Retinal pigment epithelial cell (primary cell): ENCODE measurements at regions not wholly inside any gene's neighbourhood (a gene's known extent, or its start where the extent isn't known, plus 50 kb on each side); places are given as distances from the start of the nearest gene placed in this dataset.

Experiments used
- DNase-seq: peaks from one replicate; pipeline ENCODE4 v3.0.0-alpha.2; 2010; ENCODE audit warnings: low read depth
- H3K4me3 ChIP-seq: 2 replicates; pipeline ENCODE4 v1.5.1; 2011; ENCODE audit warnings: mild to moderate bottlenecking, low read length, control low read depth, moderate library complexity
- TF ChIP-seq, protein P1 (sequence below): conservative IDR thresholded peaks from 2 replicates; pipeline ENCODE4 v1.5.1; 2011; ENCODE audit warnings: low read depth, low read length, control low read depth, inconsistent platforms

DNA sequence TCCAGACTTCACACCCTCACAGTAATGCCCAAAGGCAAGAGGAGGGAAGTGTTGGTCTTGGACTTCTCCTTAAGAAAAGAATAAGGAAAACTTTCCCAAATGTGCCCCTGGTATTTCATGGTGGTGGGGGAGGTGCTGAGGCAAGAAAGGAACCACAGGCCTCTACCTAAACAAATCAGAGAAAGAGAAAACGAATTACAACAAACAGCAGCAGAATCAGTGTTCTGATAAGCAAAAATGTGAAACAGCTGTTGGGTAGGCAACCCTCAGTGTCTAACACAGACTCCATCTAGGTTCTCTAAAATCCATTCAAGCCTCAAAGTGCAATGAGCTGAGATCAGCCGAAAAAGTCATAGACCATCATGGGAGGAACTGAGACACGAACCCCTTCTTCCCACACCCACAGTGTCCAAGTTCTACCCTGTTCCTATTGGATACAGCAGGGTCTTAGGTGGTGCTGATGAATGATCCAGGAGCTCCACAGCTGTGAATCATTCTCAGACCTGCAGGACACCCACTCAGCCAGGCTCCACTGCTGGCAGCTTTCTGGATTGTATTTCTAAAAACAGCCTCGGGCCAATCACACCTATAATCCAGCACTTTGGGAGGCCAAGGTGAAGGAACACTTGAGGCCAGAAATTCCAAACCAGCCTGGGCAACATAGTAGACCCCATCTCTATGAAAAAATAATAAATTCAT, 149.1 kb downstream of the PLPP3 start:
- H3K4me3 ChIP-seq, result no peak overlapping the region
- no peak for DNase-seq
- TF ChIP-seq, protein P1, sequence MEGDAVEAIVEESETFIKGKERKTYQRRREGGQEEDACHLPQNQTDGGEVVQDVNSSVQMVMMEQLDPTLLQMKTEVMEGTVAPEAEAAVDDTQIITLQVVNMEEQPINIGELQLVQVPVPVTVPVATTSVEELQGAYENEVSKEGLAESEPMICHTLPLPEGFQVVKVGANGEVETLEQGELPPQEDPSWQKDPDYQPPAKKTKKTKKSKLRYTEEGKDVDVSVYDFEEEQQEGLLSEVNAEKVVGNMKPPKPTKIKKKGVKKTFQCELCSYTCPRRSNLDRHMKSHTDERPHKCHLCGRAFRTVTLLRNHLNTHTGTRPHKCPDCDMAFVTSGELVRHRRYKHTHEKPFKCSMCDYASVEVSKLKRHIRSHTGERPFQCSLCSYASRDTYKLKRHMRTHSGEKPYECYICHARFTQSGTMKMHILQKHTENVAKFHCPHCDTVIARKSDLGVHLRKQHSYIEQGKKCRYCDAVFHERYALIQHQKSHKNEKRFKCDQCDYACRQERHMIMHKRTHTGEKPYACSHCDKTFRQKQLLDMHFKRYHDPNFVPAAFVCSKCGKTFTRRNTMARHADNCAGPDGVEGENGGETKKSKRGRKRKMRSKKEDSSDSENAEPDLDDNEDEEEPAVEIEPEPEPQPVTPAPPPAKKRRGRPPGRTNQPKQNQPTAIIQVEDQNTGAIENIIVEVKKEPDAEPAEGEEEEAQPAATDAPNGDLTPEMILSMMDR, result no peak

GRCh38 chr1:56429288-56429687, 150.1 kb downstream of the PLPP3 start:
- no peak overlapping the region for H3K4me3 ChIP-seq
- DNase-seq, result no peak
- TF ChIP-seq, protein P1, result no peak

GRCh38 chr1:56426587-56427381, 152.6 kb downstream of the PLPP3 start:
- TF ChIP-seq, protein P1, result no peak
- DNase-seq, result no peak
- H3K4me3 ChIP-seq, result no peak overlapping the region

GRCh38 chr1:56425494-56426037, 153.8 kb downstream of the PLPP3 start:
- no peak overlapping the region for H3K4me3 ChIP-seq
- TF ChIP-seq, protein P1, result no peak

DNA sequence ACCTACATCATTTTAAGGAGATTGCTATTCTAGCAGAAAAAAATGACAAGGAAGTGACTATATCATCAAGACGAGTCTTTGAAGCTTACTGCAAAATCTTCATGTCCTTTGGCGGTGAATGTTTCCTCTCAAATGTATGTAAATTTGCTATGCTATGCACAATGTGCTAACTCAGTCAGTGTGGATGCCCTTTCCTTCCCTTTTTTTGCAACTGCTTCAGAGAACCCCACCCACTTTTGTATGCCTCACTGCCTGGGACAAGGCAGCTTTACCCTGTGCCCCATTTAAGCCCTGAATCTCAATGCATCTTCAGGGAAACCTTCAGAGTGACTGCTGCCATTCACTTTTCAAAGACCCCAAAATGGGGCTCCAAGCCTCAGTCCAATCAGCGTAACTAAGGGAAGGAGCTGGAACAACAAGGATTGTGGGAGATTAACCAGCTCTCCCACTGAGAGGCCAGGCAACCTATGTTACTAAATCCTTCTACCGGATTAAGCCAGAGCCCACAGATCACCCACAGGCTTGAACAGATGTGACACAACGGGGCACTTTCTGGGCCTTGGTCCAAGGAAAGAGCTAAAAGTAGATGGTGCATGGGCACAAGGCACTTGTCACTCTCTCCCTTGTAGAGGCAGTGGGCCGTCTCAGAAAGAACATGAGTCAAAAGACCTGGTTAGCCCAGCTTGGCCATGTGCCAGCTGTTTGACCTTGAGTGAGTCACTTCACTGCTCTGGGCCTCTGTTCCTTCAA, 154.4 kb downstream of the PLPP3 start:
- peak; percentile 91 for DNase-seq
- H3K4me3 ChIP-seq, result no peak overlapping the region
- TF ChIP-seq, protein P1, result no peak

More at GRCh38 chr1:56425494-56426037, 153.8 kb downstream of the PLPP3 start:
- DNase-seq, result no peak

- H3K4me3 ChIP-seq, result no peak overlapping the region
- DNase-seq, result no peak
- TF ChIP-seq, protein P1, result no peak
Measured at GRCh38 chr1:56423716-56424115, 155.6 kb downstream of the PLPP3 start.
